ENCODE measurements at regions not wholly inside any gene's neighbourhood (a gene's known extent, or its start where the extent isn't known, plus 50 kb on each side); places are given as distances from the start of the nearest gene placed in this dataset.
"Not testable (repeated sequence)": the region's sequence is repeated elsewhere in the genome, so short reads cannot be mapped to it uniquely, and the experiment has no call there.

DNA sequence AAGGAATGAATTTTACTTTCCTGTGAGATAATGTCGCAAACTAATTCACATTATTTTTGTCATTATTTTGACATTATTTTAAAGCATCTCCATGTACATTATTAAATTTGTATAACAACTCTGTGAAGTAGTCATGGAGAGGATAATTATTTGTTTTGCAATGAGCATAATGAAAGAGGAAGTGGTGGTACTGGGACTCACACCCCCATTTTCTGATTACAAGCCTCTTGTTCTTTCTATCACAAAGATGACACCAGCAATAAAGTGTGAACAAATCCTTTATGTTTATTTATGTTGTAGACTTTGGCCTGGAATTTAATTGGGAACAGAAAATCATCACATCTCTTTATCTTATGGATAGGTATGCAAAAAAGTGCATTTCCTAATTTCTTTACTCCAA lies 522.6 kb downstream of the TMEM135 start:
- no peak for DNase-seq (ENCODE audit: low read depth in 1 of 2, low spot score in 1 of 2)

DNA sequence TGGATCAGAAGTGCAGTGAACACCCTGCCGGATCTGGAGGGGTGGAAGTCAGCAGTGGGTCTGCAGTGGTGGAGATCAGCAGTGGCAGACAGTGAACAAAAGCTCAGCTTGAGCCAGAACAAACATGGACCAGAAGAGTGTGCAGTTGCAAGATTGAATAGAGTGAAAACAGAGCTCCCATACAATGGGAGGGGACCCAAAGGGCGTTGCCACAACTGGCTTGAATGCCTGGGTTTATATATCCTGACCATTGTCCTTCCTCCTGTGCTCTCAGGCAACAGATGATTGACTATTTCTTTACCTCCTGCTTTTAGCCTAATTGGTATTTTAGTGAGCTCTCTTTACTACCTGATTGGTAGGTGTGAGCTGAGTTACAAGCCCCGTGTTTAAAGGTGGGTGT lies 522.1 kb downstream of the TMEM135 start:
- not testable (repeated sequence) for DNase-seq (ENCODE audit: low read depth in 1 of 2, low spot score in 1 of 2)

DNA sequence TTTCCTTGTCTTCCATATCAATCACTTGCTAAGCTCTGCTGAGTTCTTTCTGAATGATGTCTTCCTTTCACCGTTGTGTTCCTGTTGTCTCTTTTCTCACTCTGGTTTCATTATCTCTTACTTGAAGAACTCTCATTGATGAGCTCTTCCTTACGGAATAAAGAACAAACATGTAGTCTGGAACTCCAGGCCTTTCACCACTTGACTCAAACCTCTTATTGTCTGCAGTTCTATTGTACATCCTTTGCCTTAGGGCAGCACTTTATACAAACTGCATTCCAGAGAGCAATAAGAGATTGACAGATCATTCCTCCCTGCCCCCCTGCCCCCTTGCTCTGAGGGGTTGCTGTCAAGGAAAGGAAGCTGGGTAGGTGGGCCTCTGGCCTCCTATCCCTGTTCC lies 517.4 kb downstream of the TMEM135 start:
- DNase-seq (ENCODE audit: low read depth in 1 of 2, low spot score in 1 of 2): no peak

DNA sequence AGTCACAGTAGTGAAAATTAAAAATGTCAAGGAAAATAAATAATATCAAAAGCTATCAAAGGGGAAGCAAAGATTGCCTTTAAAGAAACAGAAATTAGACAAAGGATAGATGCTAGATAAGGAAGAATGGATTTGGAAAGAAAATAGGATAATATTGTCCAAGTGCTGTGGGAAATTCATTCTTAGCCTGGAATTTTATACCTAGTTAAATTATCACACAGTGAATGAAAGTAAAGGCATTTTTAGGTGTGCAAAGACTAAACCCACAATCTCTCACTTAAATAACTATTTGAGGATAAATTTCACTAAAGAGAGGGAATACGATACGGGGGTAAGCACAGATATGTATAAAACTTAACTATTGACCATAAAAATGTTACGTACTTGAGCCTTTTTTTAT lies 511.1 kb downstream of the TMEM135 start:
- DNase-seq (ENCODE audit: low read depth in 1 of 2, low spot score in 1 of 2): no peak

DNA sequence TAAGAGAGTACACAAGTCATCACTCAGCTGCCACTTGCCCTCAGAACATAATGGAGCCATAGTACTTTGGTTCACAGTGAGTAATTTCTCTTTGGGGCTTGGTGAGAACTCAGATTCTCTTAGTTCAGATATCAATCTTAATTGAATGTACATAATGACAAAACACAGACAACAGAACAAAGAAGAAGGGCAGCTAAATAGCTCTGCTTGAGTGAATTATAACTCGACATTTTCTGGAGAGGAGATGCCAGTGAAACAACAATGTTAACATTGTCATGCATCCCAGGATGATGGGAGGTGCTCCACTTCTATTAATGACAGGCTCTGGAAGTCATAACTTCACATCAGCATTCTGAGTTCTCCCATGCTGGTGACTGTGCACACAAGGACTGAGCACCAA lies 508.1 kb downstream of the TMEM135 start:
- no peak for DNase-seq (ENCODE audit: low read depth in 1 of 2, low spot score in 1 of 2)

DNA sequence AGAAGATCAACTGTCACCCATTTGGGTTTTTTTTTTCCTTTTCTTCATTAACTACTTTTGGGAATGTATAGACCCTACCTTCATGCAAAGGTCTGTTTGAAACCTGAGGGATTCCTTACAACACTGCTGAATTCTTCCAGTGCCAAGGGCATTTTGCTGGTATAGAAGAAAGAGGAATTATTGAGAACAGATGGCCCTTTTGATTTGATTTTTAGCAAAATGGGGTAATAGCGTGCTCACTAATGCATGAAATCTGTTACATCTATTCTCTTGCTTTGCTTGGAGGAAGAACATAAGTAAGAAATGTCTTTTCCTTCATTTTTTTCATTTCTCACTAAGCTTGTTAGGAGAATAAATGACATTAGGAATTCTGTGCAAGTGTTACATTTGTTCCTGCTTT lies 501.9 kb downstream of the TMEM135 start:
- no peak for DNase-seq (ENCODE audit: low read depth in 1 of 2, low spot score in 1 of 2)

DNA sequence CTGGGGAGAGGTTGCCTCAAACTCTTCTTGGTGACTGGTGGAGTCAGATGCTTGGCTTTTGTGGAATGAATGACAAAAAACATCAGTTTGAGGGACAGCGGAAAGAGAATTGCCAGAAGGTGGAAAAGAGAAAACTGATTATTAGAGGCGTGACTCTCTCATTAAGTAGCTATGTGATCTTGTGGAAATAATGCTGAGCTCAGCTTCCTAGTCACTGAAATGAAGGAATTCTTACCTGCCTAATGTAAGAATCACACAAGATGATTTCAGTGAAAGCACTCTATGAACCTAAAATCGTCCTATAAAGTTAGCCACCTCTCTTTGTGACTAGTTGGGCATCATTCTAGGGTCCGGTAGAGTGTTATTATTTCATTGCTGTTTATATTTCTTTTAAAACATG lies 498.8 kb downstream of the TMEM135 start:
- DNase-seq (ENCODE audit: low read depth in 1 of 2, low spot score in 1 of 2): no peak

DNA sequence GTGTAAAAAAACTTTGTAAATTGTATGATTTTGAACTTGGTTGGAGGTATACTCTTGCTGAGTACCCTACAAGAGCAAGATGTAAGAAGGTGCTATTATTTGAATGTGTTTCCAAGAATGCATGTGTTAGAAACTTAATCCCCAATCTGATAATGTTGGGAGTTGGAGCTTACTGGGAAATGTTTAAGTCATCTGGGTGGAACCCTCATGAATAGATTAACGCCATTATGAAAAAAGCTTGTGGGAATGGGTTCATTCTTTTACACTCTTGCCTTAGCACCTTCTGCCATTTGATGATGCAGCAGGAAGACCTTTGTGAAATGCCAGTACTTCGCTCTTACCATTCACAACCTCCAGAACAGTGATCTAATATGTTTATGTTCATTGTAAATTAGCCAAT lies 498.3 kb downstream of the TMEM135 start:
- no peak for DNase-seq (ENCODE audit: low read depth in 1 of 2, low spot score in 1 of 2)

DNA sequence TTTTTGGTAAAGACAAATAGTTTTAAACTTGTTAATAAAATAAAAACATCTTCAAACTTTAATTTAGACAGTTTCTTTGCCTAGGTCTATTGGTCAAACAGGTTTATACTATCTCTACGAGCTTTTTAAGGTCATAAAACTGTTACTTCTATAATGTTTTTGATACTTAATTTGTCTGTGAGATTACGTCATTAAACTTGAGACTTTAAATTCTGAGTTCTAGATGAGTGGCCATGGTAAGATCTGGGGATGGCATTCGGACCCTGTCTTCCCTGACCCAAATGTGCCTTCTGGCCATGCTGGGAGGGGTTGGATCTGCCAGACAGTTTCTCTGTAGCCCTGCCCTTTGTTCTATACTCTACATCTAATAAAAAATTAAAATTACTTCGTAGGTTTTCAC lies 497.8 kb downstream of the TMEM135 start:
- DNase-seq (ENCODE audit: low read depth in 1 of 2, low spot score in 1 of 2): no peak

DNA sequence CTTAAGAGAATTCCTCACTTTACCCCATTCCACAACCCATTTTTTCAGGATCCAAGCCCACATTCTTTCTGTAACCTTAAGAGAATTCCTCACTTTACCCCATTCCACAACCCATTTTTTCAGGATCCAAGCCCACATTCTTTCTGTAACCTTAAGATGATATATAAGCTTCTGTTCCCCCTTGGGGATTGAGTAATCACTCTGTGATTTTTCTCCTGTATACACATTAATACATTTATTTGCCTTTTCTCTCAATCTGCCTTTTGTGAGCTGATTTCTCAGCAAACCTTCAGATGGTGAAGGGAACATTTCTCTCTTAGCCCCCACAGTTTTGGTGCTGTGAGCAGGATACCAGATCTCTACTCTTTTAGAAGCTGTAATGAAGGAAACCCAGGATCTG lies 494.1 kb downstream of the TMEM135 start:
- DNase-seq (ENCODE audit: low read depth in 1 of 2, low spot score in 1 of 2): not testable (repeated sequence)

DNA sequence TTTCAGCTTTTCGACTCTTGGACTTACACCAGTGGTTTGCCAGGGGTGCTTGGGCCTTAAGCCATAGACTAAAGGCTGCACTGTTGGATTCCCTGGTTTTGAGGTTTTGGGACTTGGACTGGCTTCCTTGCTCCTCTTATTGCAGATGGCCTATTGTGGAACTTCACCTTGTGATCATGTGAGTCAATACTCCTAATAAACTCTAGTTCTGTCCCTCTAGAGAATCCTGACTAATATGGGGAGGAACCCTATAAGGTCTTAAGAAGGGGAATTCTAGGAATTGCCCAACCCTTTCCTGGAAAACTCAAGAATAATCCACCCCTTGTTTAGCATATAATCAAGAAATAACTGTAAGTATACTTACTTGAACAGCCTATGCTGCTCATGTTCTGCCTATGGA lies 491.8 kb downstream of the TMEM135 start:
- DNase-seq (ENCODE audit: low read depth in 1 of 2, low spot score in 1 of 2): no peak

DNA sequence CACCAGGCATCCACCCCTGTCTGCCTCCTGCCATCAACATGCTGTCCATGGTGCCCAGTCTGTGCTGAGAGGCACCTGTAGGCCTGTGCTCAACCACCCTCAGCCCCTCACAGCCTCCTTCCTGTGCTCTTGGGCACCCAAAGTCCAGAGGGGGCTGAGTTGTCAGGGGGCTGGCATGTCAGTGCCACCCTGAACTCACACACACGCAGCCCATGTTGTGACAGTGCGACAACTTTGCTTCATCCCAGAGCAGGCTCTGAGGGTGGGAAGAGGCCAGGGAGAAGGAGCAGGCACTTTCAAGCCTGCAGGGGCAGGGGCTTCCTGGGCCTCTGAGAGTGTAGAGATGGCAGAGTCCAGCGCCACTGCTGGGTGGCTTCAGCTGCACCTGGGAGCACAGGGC lies 491.0 kb downstream of the TMEM135 start:
- no peak for DNase-seq (ENCODE audit: low read depth in 1 of 2, low spot score in 1 of 2)

DNA sequence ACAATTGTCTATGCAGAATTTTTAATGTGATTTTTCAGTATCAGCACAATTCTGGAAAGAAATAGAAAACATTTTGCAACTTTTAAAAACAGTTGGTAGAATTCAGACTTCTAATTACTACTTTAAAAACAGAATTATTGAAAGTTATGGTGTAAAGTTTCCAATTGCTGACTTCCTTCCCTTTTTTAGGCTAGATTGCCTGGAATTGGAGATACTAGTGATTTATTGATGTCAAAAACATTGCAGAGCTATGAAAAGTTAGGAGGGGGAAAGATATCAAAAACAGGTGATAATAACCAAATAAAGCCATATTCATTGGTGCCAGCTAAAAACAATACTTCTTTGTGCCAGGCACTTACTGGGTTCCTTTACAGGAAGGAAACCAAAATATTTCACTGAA lies 485.5 kb downstream of the TMEM135 start:
- no peak for DNase-seq (ENCODE audit: low read depth in 1 of 2, low spot score in 1 of 2)

DNA sequence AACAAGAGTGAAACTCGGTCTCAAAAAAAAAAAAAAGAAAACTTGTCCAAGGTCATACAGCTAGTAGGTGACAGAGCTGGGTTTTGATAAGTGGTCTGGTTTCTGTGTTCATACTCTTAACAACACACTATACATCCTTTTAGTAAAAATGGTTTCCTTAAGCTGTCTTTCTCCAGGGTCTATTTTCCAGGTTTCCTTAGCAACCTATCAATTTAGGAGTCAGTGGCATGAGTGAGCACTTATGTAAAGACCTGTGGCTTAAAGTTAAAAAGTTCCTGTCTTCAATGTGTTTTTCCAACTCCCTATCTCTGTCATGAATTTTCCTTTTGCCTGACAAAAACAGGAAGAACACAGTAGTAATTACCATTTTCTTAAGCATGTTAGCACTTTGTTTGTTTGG lies 480.5 kb downstream of the TMEM135 start:
- DNase-seq (ENCODE audit: low read depth in 1 of 2, low spot score in 1 of 2): no peak

DNA sequence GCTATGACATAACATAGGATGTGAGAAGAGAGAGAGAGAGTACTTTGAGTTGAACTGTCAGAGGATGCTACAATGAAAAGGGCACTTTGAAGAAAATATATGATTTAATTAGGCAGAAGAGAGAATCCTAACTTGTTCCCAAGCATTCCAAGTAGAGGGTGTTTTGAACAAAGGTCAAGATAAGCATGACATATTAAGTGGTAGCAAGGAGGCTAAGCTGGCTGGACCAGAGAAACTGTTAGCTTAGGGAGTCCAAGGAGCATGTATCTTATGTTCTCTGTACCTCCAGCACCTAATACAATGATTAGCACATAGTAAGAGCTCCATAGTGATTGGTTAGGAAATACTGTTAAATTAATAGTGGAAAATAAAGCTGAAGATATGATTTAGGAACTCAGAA lies 479.6 kb downstream of the TMEM135 start:
- DNase-seq (ENCODE audit: low read depth in 1 of 2, low spot score in 1 of 2): no peak

DNA sequence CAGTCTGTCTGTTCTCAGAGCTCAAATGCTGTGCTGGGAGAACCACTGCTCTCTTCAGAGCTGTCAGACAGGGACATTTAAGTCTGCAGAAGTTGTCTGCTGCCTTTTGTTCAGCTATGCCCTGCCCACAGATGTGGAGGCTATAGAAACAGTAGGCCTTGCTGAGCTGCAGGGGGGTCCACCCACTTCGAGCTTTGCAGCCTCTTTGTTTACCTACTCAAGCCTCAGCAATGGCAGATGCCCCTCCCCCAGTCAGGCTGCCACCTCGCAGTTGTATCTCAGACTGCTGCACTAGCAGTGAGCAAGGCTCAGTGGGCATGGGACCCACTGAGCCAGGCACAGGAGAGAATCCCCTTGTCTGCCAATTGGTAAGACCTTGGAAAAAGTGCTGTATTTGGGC lies 470.0 kb downstream of the TMEM135 start:
- not testable (repeated sequence) for DNase-seq (ENCODE audit: low read depth in 1 of 2, low spot score in 1 of 2)

DNA sequence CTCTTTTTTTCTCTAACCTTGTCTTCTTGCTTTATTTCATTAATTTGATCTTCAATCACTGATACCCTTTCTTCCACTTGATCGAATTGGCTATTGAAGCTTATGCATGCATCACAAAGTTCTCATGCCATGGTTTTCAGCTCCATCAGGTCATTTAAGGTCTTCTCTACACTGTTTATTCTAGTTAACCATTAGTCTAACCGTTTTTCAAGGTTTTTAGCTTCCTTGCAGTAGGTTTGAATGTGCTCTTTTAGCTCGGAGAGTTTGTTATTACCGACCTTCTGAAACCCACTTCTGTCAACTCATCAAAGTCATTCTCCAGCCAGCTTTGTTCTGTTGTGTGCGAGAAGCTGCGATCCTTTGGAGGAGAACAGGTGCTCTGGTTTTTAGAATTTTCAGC lies 469.2 kb downstream of the TMEM135 start:
- not testable (repeated sequence) for DNase-seq (ENCODE audit: low read depth in 1 of 2, low spot score in 1 of 2)

DNA sequence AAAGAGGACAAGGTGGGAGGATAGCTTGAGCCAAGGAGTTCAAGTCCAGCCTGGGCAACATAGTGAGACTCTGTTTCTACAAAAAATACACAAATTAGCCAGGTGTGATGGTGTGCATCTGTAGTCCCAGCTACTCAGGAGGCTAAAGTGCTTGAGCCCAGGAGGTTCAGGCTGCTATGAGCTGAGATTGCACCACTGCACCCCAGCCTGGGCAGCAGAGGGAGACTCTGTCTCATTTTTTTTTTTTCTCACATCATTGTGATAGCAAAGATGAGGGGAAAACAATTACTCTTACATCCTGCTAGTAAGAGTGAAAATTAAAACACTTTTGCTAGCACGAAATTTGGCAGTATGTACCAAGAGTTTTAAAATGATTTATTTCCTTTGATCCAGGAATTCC lies 463.7 kb downstream of the TMEM135 start:
- no peak for DNase-seq (ENCODE audit: low read depth in 1 of 2, low spot score in 1 of 2)

DNA sequence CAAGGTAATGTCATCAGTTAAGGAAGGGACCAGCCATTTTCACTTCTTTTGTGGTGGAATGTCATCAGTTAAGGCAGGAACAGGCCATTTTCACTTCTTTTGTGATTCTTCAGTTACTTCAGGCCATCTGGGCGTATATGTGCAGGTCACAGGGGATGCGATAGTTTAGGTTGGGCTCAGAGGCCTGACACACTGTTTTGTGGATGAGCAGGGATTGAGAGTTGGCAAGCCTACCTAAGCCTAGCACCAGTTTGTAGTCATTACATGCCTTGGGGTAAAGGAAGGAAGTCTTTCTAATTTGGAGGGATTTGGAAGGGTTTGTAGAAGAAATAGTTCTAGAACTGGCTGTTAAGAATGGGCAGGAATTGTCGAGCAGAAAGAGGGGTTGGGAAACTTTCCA lies 457.2 kb downstream of the TMEM135 start:
- DNase-seq (ENCODE audit: low read depth in 1 of 2, low spot score in 1 of 2): not testable (repeated sequence)

DNA sequence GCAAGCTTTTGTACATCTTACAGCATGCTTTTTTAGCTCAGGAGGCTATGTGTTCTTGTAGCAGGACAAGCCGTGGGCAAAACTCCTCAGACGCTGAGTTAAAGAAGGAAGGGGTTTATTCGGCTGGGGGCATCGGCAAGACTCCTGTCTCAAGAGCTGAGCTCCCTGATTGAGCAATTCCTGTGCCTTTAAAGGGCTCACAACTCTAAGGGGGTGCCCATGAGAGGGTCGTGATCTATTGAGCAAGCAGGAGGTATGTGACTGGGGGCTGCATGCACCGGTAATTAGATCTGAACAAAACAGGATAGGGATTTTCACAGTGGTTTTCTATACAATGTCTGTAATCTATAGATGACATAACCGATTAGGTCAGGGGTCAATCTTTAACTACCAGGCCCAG lies 456.3 kb downstream of the TMEM135 start:
- DNase-seq (ENCODE audit: low read depth in 1 of 2, low spot score in 1 of 2): not testable (repeated sequence)

DNA sequence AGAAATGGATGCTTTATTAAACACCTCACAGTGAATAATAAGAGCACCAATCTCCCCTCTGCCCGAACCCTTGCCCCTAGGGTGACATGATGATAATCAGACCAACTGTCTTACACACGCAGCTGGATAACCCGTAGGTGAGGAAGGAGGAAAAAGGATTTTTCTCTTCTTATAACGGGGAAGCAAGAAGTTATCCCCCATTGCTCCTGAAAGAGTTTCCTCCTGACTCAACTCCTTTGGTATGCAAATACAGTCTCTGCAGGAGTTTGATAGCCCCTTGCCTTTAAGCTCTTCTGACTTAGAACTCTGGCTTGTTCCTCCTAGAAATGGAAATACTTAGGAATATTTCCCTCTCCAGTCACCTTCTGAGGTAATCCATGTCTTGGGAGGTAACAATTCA lies 455.8 kb downstream of the TMEM135 start:
- no peak for DNase-seq (ENCODE audit: low read depth in 1 of 2, low spot score in 1 of 2)

DNA sequence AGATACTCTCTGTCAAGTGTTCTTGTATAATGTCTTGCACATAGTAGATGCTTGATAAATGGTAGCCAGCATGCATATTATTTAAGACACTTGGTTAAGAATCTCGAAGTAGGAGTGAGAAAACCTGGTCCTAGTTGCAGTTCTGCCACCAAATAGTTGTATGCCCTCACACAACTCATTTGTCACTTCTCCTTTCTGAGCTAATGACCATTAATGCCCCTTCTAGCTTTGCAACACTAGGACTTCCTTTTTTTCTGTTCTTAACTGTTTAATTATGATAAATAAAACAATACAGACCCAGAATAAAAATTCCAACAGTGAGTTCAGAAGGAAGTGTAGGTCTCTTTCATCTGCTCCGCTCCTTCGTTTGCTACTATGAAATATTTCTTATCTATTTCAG lies 453.6 kb downstream of the TMEM135 start:
- DNase-seq (ENCODE audit: low read depth in 1 of 2, low spot score in 1 of 2): no peak

DNA sequence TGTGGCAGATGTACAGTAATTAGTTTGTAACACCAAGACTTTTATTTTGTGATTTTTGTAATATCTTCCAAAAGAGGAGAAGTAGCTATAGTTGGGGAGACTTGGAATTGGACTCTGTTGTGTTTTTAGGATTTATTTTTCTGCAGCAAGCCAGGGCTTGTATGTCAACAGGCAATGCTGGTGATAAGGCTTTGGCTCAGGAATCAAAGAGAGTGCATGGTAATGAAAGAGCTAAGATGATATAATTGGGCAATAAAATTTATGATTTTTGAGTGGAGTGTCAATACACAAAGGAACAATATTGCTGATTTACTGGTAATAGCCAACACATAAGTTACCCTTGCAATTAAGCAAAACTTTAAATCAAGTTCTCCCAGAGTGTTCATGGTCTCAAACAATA lies 452.9 kb downstream of the TMEM135 start:
- DNase-seq (ENCODE audit: low read depth in 1 of 2, low spot score in 1 of 2): no peak

DNA sequence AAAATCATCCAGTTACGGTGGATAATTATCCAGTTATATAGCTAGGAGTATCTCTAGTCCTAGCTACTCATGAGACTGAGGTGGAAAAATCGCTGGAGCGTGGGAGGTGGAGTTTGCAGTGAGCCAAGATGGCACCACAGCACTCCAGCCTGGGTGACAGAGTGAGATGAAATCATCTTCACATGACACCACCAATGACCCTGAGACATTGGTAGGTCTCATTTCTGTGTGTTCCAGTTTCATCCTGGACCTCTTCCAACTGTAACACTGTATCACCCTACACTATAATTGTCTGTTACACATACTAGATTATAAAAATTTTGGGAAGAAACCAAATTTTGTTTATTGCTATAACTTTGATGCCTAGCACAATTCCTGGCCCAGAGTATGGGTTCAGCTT lies 446.8 kb downstream of the TMEM135 start:
- no peak for DNase-seq (ENCODE audit: low read depth in 1 of 2, low spot score in 1 of 2)

All from activated T-helper 1 cell treated with anti-CD3 and anti-CD28 coated beads, Interleukin-2, amount 50 U/mL, for 16 hours (primary cell).